ENCODE measurements at regions not wholly inside any gene's neighbourhood (a gene's known extent, or its start where the extent isn't known, plus 50 kb on each side); places are given as distances from the start of the nearest gene placed in this dataset.

DNA sequence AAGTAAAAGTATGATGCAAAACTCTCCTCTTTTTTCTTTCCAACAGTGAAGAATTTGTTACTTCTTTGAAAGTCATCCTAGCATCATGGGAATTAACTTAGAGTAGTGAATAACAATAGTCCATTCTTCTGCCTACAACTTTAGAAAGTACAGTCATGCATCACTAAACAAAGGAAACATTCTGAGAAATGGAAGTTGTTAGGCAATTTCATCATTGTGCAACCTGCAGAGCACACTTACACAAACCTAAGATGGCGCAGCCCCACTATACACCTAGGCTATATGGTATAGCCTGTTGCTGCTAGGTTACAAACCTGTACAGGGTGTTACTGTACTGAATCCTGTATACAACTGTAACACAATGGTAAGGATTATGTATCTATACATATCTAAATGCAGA lies 1209.3 kb upstream of the C9orf72 start:
- TF ChIP-seq CTCF (IDR thresholded peaks at IDR 0.05) (no peak), POLR2A (IDR thresholded peaks at IDR 0.05) (no peak)

Measured in right lobe of liver (tissue), 4 donors.